Endothelial cell of umbilical vein (primary cell): ENCODE measurements at regions not wholly inside any gene's neighbourhood (a gene's known extent, or its start where the extent isn't known, plus 50 kb on each side); places are given as distances from the start of the nearest gene placed in this dataset.

ENCODE experiments used
- BruUV-seq: library from RNA; stranded (reverse); fragments of 400-500 nt; replicated peaks from 2 replicates; lab custom pipeline; 2021; lab: Mats Ljungman, UMichigan
- CTCF ChIA-PET: fragments of 300-600, 350-600 bp; sonication (Branson Sonifier 250); formaldehyde crosslinking; loops from one replicate; lab custom pipeline; 2021; ENCODE audit warnings: antibody characterized with exemption, inconsistent platforms; lab: Charles Lee
- POLR2A ChIA-PET: fragments of 300-600, 350-600 bp; sonication (Branson Sonifier 250); formaldehyde crosslinking; loops from one replicate; lab custom pipeline; 2021; ENCODE audit warnings: antibody characterized with exemption, inconsistent platforms; lab: Charles Lee
- DNase-seq: peaks from one replicate; pipeline ENCODE4 v3.0.0-alpha.2; 2011; ENCODE audit warnings: low read depth, low spot score
- FAIRE-seq: peaks from 2 replicates; lab custom pipeline; 2011; peaks lifted over from hg19 to GRCh38; lab: Jason Lieb, UNC
- H2AFZ ChIP-seq: 2 replicates; pipeline ENCODE4 v1.6.0; 2012; ENCODE audit warnings: low read depth, low read length, control low read depth, inconsistent platforms
- H3K27ac ChIP-seq: 2 replicates; pipeline ENCODE4 v1.5.1; 2011; ENCODE audit warnings: low read depth, mild to moderate bottlenecking, control low read depth, low read length, moderate library complexity; ENCODE audit not compliant: insufficient read depth
- H3K27me3 ChIP-seq, 2 experiments: 2 replicates each; pipeline versions ENCODE4 v1.6.0 to v1.6.1; 2011; ENCODE audit warnings: low read length in 2 of 2, mixed read lengths in 1 of 2; ENCODE audit not compliant: control insufficient read depth in 2 of 2, insufficient read depth in 2 of 2
- H3K36me3 ChIP-seq, 2 experiments: 2 replicates in 1 of 2; 3 replicates in 1 of 2; pipeline ENCODE4 v1.5.1; 2011; ENCODE audit warnings: low read length in 2 of 2, mild to moderate bottlenecking in 1 of 2, moderate library complexity in 1 of 2; ENCODE audit not compliant: control insufficient read depth in 2 of 2, insufficient read depth in 2 of 2; ENCODE audit errors: extremely low read depth in 1 of 2
- H3K4me1 ChIP-seq: 3 replicates; pipeline ENCODE4 v1.5.1; 2011; ENCODE audit warnings: mild to moderate bottlenecking, low read length; ENCODE audit not compliant: control insufficient read depth, insufficient read depth; ENCODE audit errors: extremely low read depth
- H3K4me2 ChIP-seq: 2 replicates; pipeline ENCODE4 v1.6.1; 2011; ENCODE audit warnings: low read length, control low read depth, mixed read lengths; ENCODE audit not compliant: insufficient read depth
- H3K4me3 ChIP-seq, 3 experiments: fragments of 200-600 bp in 1 of 3; sonication (generic), shearing (Covaris generic) in 1 of 3; replicated peaks in 1 of 3; 2 replicates each; pipeline ENCODE4 v1.5.1; 2011 to 2016; ENCODE audit warnings: control low read depth in 3 of 3, low read length in 3 of 3, mild to moderate bottlenecking in 2 of 3, inconsistent platforms in 1 of 3, low read depth in 1 of 3, moderate library complexity in 1 of 3; ENCODE audit not compliant: insufficient read depth in 1 of 3
- H3K79me2 ChIP-seq: 2 replicates; pipeline ENCODE4 v1.6.0; 2012; ENCODE audit warnings: low read length, inconsistent platforms; ENCODE audit not compliant: control insufficient read depth, insufficient read depth
- H3K9ac ChIP-seq: replicated peaks from 2 replicates; pipeline ENCODE3; 2011; ENCODE audit warnings: low read length, control low read depth; ENCODE audit not compliant: insufficient read depth; ENCODE audit errors: extremely low read depth
- H3K9me1 ChIP-seq: replicated peaks from 3 replicates; pipeline ENCODE4 v1.6.0; 2011; ENCODE audit warnings: mild to moderate bottlenecking, low read length; ENCODE audit not compliant: control insufficient read depth, insufficient read depth; ENCODE audit errors: extremely low read depth
- H3K9me3 ChIP-seq: replicated peaks from 2 replicates; pipeline ENCODE4 v1.5.1; 2012; ENCODE audit warnings: low read length, inconsistent platforms; ENCODE audit not compliant: control insufficient read depth, insufficient read depth
- H4K20me1 ChIP-seq: replicated peaks from 2 replicates; pipeline ENCODE3; 2011; ENCODE audit warnings: mild to moderate bottlenecking, low read length; ENCODE audit not compliant: control insufficient read depth, insufficient read depth; ENCODE audit errors: extremely low read depth
- EZH2 ChIP-seq: IDR thresholded peaks from 2 replicates; pipeline ENCODE4 v1.6.1; 2012; ENCODE audit warnings: borderline replicate concordance, low read depth, mild to moderate bottlenecking, moderate library complexity, low read length, inconsistent platforms; ENCODE audit not compliant: severe bottlenecking
- FOS ChIP-seq: IDR thresholded peaks from 2 replicates; pipeline ENCODE4 v1.6.1; 2011; ENCODE audit warnings: mild to moderate bottlenecking, low read length, moderate library complexity, borderline replicate concordance; ENCODE audit not compliant: insufficient read depth
- GATA2 ChIP-seq: IDR thresholded peaks from 2 replicates; pipeline ENCODE4 v1.7.0; 2011; ENCODE audit warnings: low read depth, mild to moderate bottlenecking, moderate library complexity, mixed read lengths, low read length; ENCODE audit not compliant: insufficient read length, insufficient read depth
- JUN ChIP-seq: IDR thresholded peaks from 2 replicates; pipeline ENCODE4 v1.6.1; 2011; ENCODE audit warnings: borderline replicate concordance, low read depth; ENCODE audit not compliant: insufficient read length, insufficient read depth
- MAX ChIP-seq: IDR thresholded peaks from 2 replicates; pipeline ENCODE4 v1.6.1; 2011; ENCODE audit not compliant: insufficient read depth, insufficient read length
- MYC ChIP-seq: IDR thresholded peaks from one replicate; pipeline ENCODE4 v1.6.1; 2011; ENCODE audit warnings: mild to moderate bottlenecking, low read depth, low read length
- POLR2A ChIP-seq: IDR thresholded peaks from 2 replicates; pipeline ENCODE4 v1.6.1; 2012; ENCODE audit warnings: low read depth, mild to moderate bottlenecking, control low read depth, low read length
- POLR2AphosphoS5 ChIP-seq: IDR thresholded peaks from 2 replicates; pipeline ENCODE4 v1.6.1; 2012; ENCODE audit warnings: low read depth, mild to moderate bottlenecking, control low read depth, low read length, moderate library complexity; ENCODE audit not compliant: insufficient read depth
- dilution Hi-C: fragments of 300-500 bp; cut with MboI; formaldehyde crosslinking; loops from one replicate; pipeline ENCODE4 v1.15.0; 2019; ENCODE audit warnings: low sequenced_read_pairs; ENCODE audit not compliant: extremely low pct_ligation_motif_present
- intact Hi-C: fragments of 100-400 bp; cut with micrococcal nuclease; formaldehyde crosslinking; loops from one replicate; pipeline ENCODE4 v1.10.0; 2022
- TF ChIP-seq, protein P1 (sequence below), 2 donors: IDR thresholded peaks; 1 replicate in 1 of 2; 2 replicates in 1 of 2; pipeline ENCODE4 v1.5.1; 2011; ENCODE audit warnings: low read length in 2 of 2, mild to moderate bottlenecking in 2 of 2, moderate library complexity in 2 of 2, control low read depth in 1 of 2, inconsistent platforms in 1 of 2, low read depth in 1 of 2; ENCODE audit not compliant: insufficient read depth in 1 of 2; ENCODE audit errors: extremely low read depth in 1 of 2

DNA sequence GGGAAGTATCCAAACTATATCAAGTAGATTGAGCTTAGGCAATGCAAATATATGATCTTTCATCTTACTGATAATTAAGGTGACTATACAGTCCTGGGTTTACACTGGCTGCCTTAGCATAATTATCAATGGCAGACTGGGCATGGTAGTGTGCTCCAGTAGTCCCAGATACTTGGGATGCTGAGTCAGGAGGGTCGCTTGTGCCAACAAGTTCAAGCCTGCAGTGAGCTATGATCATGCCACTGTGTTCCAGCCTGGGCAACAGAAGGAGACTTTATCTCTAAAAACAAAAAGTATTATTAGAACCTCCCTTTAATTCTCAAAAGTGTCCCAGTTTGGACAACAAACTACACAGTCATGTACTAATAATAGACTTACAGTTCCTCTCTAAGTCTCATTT lies 99.4 kb upstream of the RASGEF1B start:
- no peak for FAIRE-seq
- no peaks in the 10 kb centered on the region for H3K4me1 ChIP-seq
- TF ChIP-seq POLR2AphosphoS5 (no peak), MYC (no peak), MAX (no peak), EZH2 (no peak), GATA2 (no peak)
- TF ChIP-seq, protein P1, sequence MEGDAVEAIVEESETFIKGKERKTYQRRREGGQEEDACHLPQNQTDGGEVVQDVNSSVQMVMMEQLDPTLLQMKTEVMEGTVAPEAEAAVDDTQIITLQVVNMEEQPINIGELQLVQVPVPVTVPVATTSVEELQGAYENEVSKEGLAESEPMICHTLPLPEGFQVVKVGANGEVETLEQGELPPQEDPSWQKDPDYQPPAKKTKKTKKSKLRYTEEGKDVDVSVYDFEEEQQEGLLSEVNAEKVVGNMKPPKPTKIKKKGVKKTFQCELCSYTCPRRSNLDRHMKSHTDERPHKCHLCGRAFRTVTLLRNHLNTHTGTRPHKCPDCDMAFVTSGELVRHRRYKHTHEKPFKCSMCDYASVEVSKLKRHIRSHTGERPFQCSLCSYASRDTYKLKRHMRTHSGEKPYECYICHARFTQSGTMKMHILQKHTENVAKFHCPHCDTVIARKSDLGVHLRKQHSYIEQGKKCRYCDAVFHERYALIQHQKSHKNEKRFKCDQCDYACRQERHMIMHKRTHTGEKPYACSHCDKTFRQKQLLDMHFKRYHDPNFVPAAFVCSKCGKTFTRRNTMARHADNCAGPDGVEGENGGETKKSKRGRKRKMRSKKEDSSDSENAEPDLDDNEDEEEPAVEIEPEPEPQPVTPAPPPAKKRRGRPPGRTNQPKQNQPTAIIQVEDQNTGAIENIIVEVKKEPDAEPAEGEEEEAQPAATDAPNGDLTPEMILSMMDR (IDR thresholded peaks at IDR 0.05; ENCODE audit: extremely low read depth in 1 of 2, insufficient read depth in 1 of 2, low read depth in 1 of 2, low read length in 2 of 2): no peak
- no peak overlapping the region for H3K9ac ChIP-seq
- ChIA-PET CTCF (no interaction called here), POLR2A (no interaction called here)
- intact Hi-C loops: no loop called here
- H3K4me3 ChIP-seq: no peak overlapping the region
- H3K27me3 ChIP-seq: no peaks in the 10 kb centered on the region
- H4K20me1 ChIP-seq: no peaks in the 10 kb centered on the region
- BruUV-seq: no TSS peak
- DNase-seq: no peak
- dilution Hi-C loops: no loop called here
- no peaks in the 10 kb centered on the region for H3K9me1 ChIP-seq
- no peaks in the 10 kb centered on the region for H3K9me3 ChIP-seq
- no peak overlapping the region for H3K4me2 ChIP-seq
- H2AFZ ChIP-seq: no peak overlapping the region
- H3K27ac ChIP-seq: no peak overlapping the region
- no peaks in the 10 kb centered on the region for H3K79me2 ChIP-seq
- no peaks in the 10 kb centered on the region for H3K36me3 ChIP-seq

DNA sequence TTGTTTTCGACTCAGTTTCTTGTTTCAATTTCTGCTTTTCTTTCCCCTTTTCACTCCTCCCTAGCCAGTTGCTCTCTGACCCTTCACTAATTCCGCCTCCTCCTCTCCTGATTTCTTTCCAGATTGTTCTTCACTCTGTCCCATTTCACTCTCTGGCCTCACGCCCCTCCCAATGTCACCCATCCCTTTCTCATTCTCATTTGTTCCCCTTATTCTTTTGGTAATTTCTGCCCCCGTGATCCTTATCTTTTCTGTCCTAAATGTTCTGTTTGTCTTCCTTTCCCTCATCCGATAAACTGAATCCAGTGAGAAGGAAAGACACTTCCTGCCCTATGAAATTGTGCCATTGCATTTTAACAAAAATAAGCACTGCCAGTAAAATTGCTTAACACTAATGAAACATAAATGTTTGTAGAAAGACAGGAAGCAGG lies 94.5 kb upstream of the RASGEF1B start:
- CTCF ChIA-PET: no interaction called here

More for the DNA sequence above, 94.5 kb upstream of the RASGEF1B start:
- Histone ChIP-seq H4K20me1 (no peaks in the 10 kb centered on the region), H3K9ac (no peak overlapping the region), H2AFZ (no peak overlapping the region), H3K36me3 (no peaks in the 10 kb centered on the region), H3K4me1 (no peaks in the 10 kb centered on the region), H3K79me2 (no peaks in the 10 kb centered on the region), H3K4me2 (no peak overlapping the region), H3K27ac (no peak overlapping the region), H3K9me1 (no peaks in the 10 kb centered on the region), H3K4me3 (no peak overlapping the region), H3K9me3 (no peaks in the 10 kb centered on the region), H3K27me3 (no peaks in the 10 kb centered on the region)
- DNase-seq: no peak
- POLR2A ChIA-PET: no interaction called here
- intact Hi-C loops (no loop called here), dilution Hi-C loops (no loop called here)
- FAIRE-seq: no peak
- TF ChIP-seq POLR2AphosphoS5 (no peak), POLR2A (no peak), MAX (no peak), EZH2 (no peak), MYC (no peak), GATA2 (no peak), FOS (no peak), JUN (no peak)
- TF ChIP-seq, protein P1 (IDR thresholded peaks at IDR 0.05; ENCODE audit: extremely low read depth in 1 of 2, insufficient read depth in 1 of 2, low read depth in 1 of 2, low read length in 2 of 2): no peak
- BruUV-seq: no TSS peak
